Skeletal muscle cell (primary cell): ENCODE measurements at regions not wholly inside any gene's neighbourhood (a gene's known extent, or its start where the extent isn't known, plus 50 kb on each side); places are given as distances from the start of the nearest gene placed in this dataset.

Experiments
- DNase-seq: peaks from one replicate; pipeline ENCODE4 v3.0.0-alpha.2; 2010; ENCODE audit warnings: low read depth
- H3K4me3 ChIP-seq: 2 replicates; pipeline ENCODE4 v1.5.1; 2011; ENCODE audit warnings: low read depth, mild to moderate bottlenecking, control low read depth, low read length, moderate library complexity

- DNase-seq: no peak
- no peak overlapping the region for H3K4me3 ChIP-seq
Observed at GRCh38 chr20:17844549-17845298, 123.9 kb downstream of the SNX5 start.

- H3K4me3 ChIP-seq: no peak overlapping the region
- DNase-seq: no peak
Observed at GRCh38 chr20:17844133-17844429, 124.5 kb downstream of the SNX5 start.

- H3K4me3 ChIP-seq: peak overlapping the region; percentile 3
- peak; percentile 84 for DNase-seq
Observed at GRCh38 chr20:17843246-17844132, 125.1 kb downstream of the SNX5 start.

GRCh38 chr20:17841751-17842215, 126.8 kb downstream of the SNX5 start:
- H3K4me3 ChIP-seq: no peak overlapping the region
- peak; percentile 53 for DNase-seq

- H3K4me3 ChIP-seq: no peak overlapping the region
Observed at GRCh38 chr20:17840423-17840822, 128.2 kb downstream of the SNX5 start.

GRCh38 chr20:17838921-17839320, 129.7 kb downstream of the SNX5 start:
- DNase-seq: no peak
- no peak overlapping the region for H3K4me3 ChIP-seq

More at GRCh38 chr20:17840423-17840822, 128.2 kb downstream of the SNX5 start:
- no peak for DNase-seq

GRCh38 chr20:17837179-17837578, 131.4 kb downstream of the SNX5 start:
- DNase-seq: no peak

GRCh38 chr20:17836303-17836861, 132.2 kb downstream of the SNX5 start:
- no peak overlapping the region for H3K4me3 ChIP-seq
- DNase-seq: peak; percentile 90

More at GRCh38 chr20:17837179-17837578, 131.4 kb downstream of the SNX5 start:
- H3K4me3 ChIP-seq: no peak overlapping the region

GRCh38 chr20:17835934-17836300, 132.7 kb downstream of the SNX5 start:
- DNase-seq: no peak
- H3K4me3 ChIP-seq: no peak overlapping the region

GRCh38 chr20:17835240-17835933, 133.2 kb downstream of the SNX5 start:
- peak; percentile 51 for DNase-seq
- H3K4me3 ChIP-seq: no peak overlapping the region

- H3K4me3 ChIP-seq: no peak overlapping the region
Observed at GRCh38 chr20:17834804-17835203, 133.8 kb downstream of the SNX5 start.

GRCh38 chr20:17833036-17833674, 133.4 kb downstream of the BANF2 start:
- H3K4me3 ChIP-seq: no peak overlapping the region
- no peak for DNase-seq

More at GRCh38 chr20:17834804-17835203, 133.8 kb downstream of the SNX5 start:
- DNase-seq: no peak

GRCh38 chr20:17832236-17832915, 132.6 kb downstream of the BANF2 start:
- no peak for DNase-seq
- no peak overlapping the region for H3K4me3 ChIP-seq

GRCh38 chr20:17828598-17829144, 128.9 kb downstream of the BANF2 start:
- H3K4me3 ChIP-seq: no peak overlapping the region
- DNase-seq: no peak

GRCh38 chr20:17827759-17828559, 128.2 kb downstream of the BANF2 start:
- no peak for DNase-seq
- no peak overlapping the region for H3K4me3 ChIP-seq

GRCh38 chr20:17827079-17827478, 127.3 kb downstream of the BANF2 start:
- H3K4me3 ChIP-seq: no peak overlapping the region
- DNase-seq: no peak

- DNase-seq: no peak
- H3K4me3 ChIP-seq: no peak overlapping the region
Observed at GRCh38 chr20:17825960-17826843, 126.4 kb downstream of the BANF2 start.
